PC-9 (cell line): ENCODE measurements at regions not wholly inside any gene's neighbourhood (a gene's known extent, or its start where the extent isn't known, plus 50 kb on each side); places are given as distances from the start of the nearest gene placed in this dataset.

Experiments
- BruUV-seq: library from RNA; stranded (reverse); fragments of 400-500 nt; replicated peaks from 2 replicates; lab custom pipeline; 2021; lab: Mats Ljungman, UMichigan
- CTCF ChIA-PET: fragments of 300-600 bp; sonication (Branson Sonifier 250); formaldehyde crosslinking; loops from one replicate; lab custom pipeline; 2022; ENCODE audit warnings: antibody characterized with exemption; lab: Charles Lee
- POLR2A ChIA-PET: fragments of 300-600 bp; sonication (Branson Sonifier 250); formaldehyde crosslinking; loops from one replicate; lab custom pipeline; 2022; ENCODE audit warnings: antibody characterized with exemption; ENCODE audit not compliant: unreplicated experiment; lab: Charles Lee
- DNase-seq, 2 experiments: peaks; one replicate each; pipeline versions ENCODE4 v3.0.0 to v3.0.0-alpha.2; 2015 to 2022; ENCODE audit warnings: mixed read lengths in 1 of 2
- H2AFZ ChIP-seq: fragments of 200-600 bp; sonication (generic); 2 replicates; pipeline ENCODE4 v1.8.1; 2017; ENCODE audit warnings: antibody characterized with exemption
- H3F3A ChIP-seq: fragments of 200-600 bp; sonication (generic); 2 replicates; pipeline ENCODE4 v1.8.1; 2017; ENCODE audit warnings: antibody characterized with exemption, mild to moderate bottlenecking, low read depth; ENCODE audit not compliant: insufficient read depth
- H3K27ac ChIP-seq: fragments of 200-600 bp; sonication (generic); 2 replicates; pipeline ENCODE4 v1.6.1; 2016; ENCODE audit warnings: mixed run types
- H3K27me3 ChIP-seq: fragments of 200-600 bp; sonication (generic); 2 replicates; pipeline ENCODE4 v1.6.1; 2016; ENCODE audit warnings: low read depth, mixed run types; ENCODE audit not compliant: insufficient read depth
- H3K36me3 ChIP-seq: fragments of 200-600 bp; sonication (generic); 2 replicates; pipeline ENCODE4 v1.6.1; 2016; ENCODE audit warnings: low read depth, mixed run types
- H3K4me1 ChIP-seq: fragments of 200-600 bp; sonication (generic); replicated peaks from 2 replicates; pipeline ENCODE4 v1.6.1; 2016; ENCODE audit warnings: mixed run types; ENCODE audit not compliant: insufficient read depth
- H3K4me2 ChIP-seq: fragments of 200-600 bp; sonication (generic); 2 replicates; pipeline ENCODE4 v1.6.1; 2017; ENCODE audit warnings: mixed run types
- H3K4me3 ChIP-seq: fragments of 200-600 bp; sonication (generic); 2 replicates; pipeline ENCODE4 v1.6.1; 2016; ENCODE audit warnings: mixed run types
- H3K79me2 ChIP-seq: fragments of 200-600 bp; sonication (generic); 2 replicates; pipeline ENCODE4 v1.6.1; 2017; ENCODE audit warnings: low read depth, mixed run types
- H3K9me2 ChIP-seq: fragments of 200-600 bp; sonication (generic); 2 replicates; pipeline ENCODE4 v1.8.1; 2017; ENCODE audit warnings: mild to moderate bottlenecking; ENCODE audit not compliant: insufficient read depth
- H3K9me3 ChIP-seq: fragments of 200-600 bp; sonication (generic); 2 replicates; pipeline ENCODE4 v1.8.1; 2016; ENCODE audit warnings: low read depth; ENCODE audit not compliant: insufficient read depth
- H4K20me1 ChIP-seq: fragments of 200-600 bp; sonication (generic); 2 replicates; pipeline ENCODE4 v1.8.1; 2017; ENCODE audit not compliant: insufficient read depth
- CTCF ChIP-seq: fragments of 200-600 bp; sonication (generic); conservative IDR thresholded peaks from 2 replicates; pipeline ENCODE4 v1.6.1; 2017; ENCODE audit warnings: mixed run types, antibody characterized with exemption, mild to moderate bottlenecking, moderate library complexity
- EZH2 ChIP-seq: fragments of 200-600 bp; sonication (generic); IDR thresholded peaks from 2 replicates; pipeline ENCODE4 v1.8.0; 2017; ENCODE audit warnings: antibody characterized with exemption, low read depth
- intact Hi-C: fragments of 100-400 bp; cut with micrococcal nuclease; formaldehyde crosslinking; loops from one replicate; pipeline ENCODE4 v1.10.0; 2022; ENCODE audit not compliant: unreplicated experiment

- Histone ChIP-seq H3K4me1 (no peaks in the 10 kb centered on the region), H3K4me2 (no peak overlapping the region), H3K27ac (no peak overlapping the region), H2AFZ (no peak overlapping the region), H3K9me3 (0 out of 2 replicates have a peak, but pooled peaks cover 1% of the 10 kb centered on the region), H3F3A (no peaks in the 10 kb centered on the region), H3K9me2 (no peaks in the 10 kb centered on the region), H4K20me1 (no peaks in the 10 kb centered on the region), H3K27me3 (no peaks in the 10 kb centered on the region), H3K79me2 (no peaks in the 10 kb centered on the region), H3K36me3 (no peaks in the 10 kb centered on the region), H3K4me3 (no peak overlapping the region)
- no peak for TF ChIP-seq EZH2
- no peak for TF ChIP-seq CTCF
- no peak for DNase-seq
- POLR2A ChIA-PET: no interaction called here
- intact Hi-C loops: no loop called here
- CTCF ChIA-PET: no interaction called here
- no TSS peak for BruUV-seq
Measured at GRCh38 chr18:55847960-55848359, 260.0 kb upstream of the TCF4 start.

GRCh38 chr18:55845221-55845620 is 257.2 kb upstream of the TCF4 start:
- H3K4me1 ChIP-seq: no peaks in the 10 kb centered on the region
- ChIA-PET CTCF (no interaction called here), POLR2A (no interaction called here)
- no peaks in the 10 kb centered on the region for H4K20me1 ChIP-seq
- no peak overlapping the region for H3K4me2 ChIP-seq
- H3K36me3 ChIP-seq: no peaks in the 10 kb centered on the region
- intact Hi-C loops: no loop called here
- BruUV-seq: no TSS peak
- TF ChIP-seq EZH2 (no peak), CTCF (no peak)
- no peak for DNase-seq
- no peaks in the 10 kb centered on the region for H3K9me2 ChIP-seq
- no peaks in the 10 kb centered on the region for H3K27me3 ChIP-seq
- H2AFZ ChIP-seq: no peak overlapping the region
- no peaks in the 10 kb centered on the region for H3F3A ChIP-seq
- no peaks in the 10 kb centered on the region for H3K79me2 ChIP-seq
- H3K4me3 ChIP-seq: no peak overlapping the region
- peaks cover 3% of the 10 kb centered on the region; the same call in 1 of the 2 replicates for H3K9me3 ChIP-seq
- H3K27ac ChIP-seq: no peak overlapping the region

GRCh38 chr18:55844382-55844781 is 256.4 kb upstream of the TCF4 start:
- intact Hi-C loops: no loop called here
- H4K20me1 ChIP-seq: no peaks in the 10 kb centered on the region
- H3K79me2 ChIP-seq: no peaks in the 10 kb centered on the region
- H3K9me2 ChIP-seq: no peaks in the 10 kb centered on the region
- no TSS peak for BruUV-seq
- no peaks in the 10 kb centered on the region for H3F3A ChIP-seq
- peaks cover 3% of the 10 kb centered on the region; the same call in 1 of the 2 replicates for H3K9me3 ChIP-seq
- H3K27ac ChIP-seq: no peak overlapping the region
- no peak for DNase-seq
- no peaks in the 10 kb centered on the region for H3K27me3 ChIP-seq
- no peak overlapping the region for H3K4me3 ChIP-seq
- no peak overlapping the region for H3K4me2 ChIP-seq
- H3K36me3 ChIP-seq: no peaks in the 10 kb centered on the region
- TF ChIP-seq CTCF: no peak
- no peak for TF ChIP-seq EZH2
- H3K4me1 ChIP-seq: no peaks in the 10 kb centered on the region
- ChIA-PET POLR2A (no interaction called here), CTCF (no interaction called here)
- H2AFZ ChIP-seq: no peak overlapping the region
